ENCODE measurements at regions not wholly inside any gene's neighbourhood (a gene's known extent, or its start where the extent isn't known, plus 50 kb on each side); places are given as distances from the start of the nearest gene placed in this dataset.
A peak's percentile ranks its signal among the peaks of the same experiment; 100 is the strongest.

DNA sequence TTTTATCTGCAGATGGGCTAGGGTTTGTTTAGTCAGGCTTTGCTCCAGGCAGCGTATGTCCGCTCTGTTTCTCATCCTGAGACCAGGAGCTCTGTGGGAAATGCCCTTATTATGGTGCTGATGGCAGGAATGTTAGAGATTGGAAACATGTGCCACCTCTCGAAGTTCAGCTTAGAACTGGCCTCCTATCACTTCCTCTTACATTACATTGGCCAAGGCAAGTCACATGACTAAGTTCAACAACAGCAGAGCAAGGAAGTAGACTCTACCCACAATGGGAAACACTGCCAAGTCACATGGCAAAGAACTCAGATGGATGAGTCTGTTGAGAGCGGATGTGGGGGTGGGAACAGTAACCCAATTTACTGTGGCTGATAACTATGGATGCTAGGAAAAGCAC is 161.9 kb upstream of the WSCD2 start (continued):
- TF ChIP-seq, protein P1, sequence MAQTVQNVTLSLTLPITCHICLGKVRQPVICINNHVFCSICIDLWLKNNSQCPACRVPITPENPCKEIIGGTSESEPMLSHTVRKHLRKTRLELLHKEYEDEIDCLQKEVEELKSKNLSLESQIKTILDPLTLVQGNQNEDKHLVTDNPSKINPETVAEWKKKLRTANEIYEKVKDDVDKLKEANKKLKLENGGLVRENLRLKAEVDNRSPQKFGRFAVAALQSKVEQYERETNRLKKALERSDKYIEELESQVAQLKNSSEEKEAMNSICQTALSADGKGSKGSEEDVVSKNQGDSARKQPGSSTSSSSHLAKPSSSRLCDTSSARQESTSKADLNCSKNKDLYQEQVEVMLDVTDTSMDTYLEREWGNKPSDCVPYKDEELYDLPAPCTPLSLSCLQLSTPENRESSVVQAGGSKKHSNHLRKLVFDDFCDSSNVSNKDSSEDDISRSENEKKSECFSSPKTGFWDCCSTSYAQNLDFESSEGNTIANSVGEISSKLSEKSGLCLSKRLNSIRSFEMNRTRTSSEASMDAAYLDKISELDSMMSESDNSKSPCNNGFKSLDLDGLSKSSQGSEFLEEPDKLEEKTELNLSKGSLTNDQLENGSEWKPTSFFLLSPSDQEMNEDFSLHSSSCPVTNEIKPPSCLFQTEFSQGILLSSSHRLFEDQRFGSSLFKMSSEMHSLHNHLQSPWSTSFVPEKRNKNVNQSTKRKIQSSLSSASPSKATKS (CRISPR knock-in tag; IDR thresholded peaks at IDR 0.05) = no peak
- TF ChIP-seq GABPA (tag; conservative IDR thresholded peaks at IDR 0.05; ENCODE audit: low read depth) = 0 out of 2 replicates have a peak, but pooled peaks have one; percentile 21
- TF ChIP-seq, protein P2, sequence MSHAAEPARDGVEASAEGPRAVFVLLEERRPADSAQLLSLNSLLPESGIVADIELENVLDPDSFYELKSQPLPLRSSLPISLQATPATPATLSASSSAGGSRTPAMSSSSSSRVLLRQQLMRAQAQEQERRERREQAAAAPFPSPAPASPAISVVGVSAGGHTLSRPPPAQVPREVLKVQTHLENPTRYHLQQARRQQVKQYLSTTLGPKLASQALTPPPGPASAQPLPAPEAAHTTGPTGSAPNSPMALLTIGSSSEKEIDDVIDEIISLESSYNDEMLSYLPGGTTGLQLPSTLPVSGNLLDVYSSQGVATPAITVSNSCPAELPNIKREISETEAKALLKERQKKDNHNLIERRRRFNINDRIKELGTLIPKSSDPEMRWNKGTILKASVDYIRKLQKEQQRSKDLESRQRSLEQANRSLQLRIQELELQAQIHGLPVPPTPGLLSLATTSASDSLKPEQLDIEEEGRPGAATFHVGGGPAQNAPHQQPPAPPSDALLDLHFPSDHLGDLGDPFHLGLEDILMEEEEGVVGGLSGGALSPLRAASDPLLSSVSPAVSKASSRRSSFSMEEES (CRISPR knock-in tag; IDR thresholded peaks at IDR 0.05) = peak; percentile 96
- TF ChIP-seq, protein P3, sequence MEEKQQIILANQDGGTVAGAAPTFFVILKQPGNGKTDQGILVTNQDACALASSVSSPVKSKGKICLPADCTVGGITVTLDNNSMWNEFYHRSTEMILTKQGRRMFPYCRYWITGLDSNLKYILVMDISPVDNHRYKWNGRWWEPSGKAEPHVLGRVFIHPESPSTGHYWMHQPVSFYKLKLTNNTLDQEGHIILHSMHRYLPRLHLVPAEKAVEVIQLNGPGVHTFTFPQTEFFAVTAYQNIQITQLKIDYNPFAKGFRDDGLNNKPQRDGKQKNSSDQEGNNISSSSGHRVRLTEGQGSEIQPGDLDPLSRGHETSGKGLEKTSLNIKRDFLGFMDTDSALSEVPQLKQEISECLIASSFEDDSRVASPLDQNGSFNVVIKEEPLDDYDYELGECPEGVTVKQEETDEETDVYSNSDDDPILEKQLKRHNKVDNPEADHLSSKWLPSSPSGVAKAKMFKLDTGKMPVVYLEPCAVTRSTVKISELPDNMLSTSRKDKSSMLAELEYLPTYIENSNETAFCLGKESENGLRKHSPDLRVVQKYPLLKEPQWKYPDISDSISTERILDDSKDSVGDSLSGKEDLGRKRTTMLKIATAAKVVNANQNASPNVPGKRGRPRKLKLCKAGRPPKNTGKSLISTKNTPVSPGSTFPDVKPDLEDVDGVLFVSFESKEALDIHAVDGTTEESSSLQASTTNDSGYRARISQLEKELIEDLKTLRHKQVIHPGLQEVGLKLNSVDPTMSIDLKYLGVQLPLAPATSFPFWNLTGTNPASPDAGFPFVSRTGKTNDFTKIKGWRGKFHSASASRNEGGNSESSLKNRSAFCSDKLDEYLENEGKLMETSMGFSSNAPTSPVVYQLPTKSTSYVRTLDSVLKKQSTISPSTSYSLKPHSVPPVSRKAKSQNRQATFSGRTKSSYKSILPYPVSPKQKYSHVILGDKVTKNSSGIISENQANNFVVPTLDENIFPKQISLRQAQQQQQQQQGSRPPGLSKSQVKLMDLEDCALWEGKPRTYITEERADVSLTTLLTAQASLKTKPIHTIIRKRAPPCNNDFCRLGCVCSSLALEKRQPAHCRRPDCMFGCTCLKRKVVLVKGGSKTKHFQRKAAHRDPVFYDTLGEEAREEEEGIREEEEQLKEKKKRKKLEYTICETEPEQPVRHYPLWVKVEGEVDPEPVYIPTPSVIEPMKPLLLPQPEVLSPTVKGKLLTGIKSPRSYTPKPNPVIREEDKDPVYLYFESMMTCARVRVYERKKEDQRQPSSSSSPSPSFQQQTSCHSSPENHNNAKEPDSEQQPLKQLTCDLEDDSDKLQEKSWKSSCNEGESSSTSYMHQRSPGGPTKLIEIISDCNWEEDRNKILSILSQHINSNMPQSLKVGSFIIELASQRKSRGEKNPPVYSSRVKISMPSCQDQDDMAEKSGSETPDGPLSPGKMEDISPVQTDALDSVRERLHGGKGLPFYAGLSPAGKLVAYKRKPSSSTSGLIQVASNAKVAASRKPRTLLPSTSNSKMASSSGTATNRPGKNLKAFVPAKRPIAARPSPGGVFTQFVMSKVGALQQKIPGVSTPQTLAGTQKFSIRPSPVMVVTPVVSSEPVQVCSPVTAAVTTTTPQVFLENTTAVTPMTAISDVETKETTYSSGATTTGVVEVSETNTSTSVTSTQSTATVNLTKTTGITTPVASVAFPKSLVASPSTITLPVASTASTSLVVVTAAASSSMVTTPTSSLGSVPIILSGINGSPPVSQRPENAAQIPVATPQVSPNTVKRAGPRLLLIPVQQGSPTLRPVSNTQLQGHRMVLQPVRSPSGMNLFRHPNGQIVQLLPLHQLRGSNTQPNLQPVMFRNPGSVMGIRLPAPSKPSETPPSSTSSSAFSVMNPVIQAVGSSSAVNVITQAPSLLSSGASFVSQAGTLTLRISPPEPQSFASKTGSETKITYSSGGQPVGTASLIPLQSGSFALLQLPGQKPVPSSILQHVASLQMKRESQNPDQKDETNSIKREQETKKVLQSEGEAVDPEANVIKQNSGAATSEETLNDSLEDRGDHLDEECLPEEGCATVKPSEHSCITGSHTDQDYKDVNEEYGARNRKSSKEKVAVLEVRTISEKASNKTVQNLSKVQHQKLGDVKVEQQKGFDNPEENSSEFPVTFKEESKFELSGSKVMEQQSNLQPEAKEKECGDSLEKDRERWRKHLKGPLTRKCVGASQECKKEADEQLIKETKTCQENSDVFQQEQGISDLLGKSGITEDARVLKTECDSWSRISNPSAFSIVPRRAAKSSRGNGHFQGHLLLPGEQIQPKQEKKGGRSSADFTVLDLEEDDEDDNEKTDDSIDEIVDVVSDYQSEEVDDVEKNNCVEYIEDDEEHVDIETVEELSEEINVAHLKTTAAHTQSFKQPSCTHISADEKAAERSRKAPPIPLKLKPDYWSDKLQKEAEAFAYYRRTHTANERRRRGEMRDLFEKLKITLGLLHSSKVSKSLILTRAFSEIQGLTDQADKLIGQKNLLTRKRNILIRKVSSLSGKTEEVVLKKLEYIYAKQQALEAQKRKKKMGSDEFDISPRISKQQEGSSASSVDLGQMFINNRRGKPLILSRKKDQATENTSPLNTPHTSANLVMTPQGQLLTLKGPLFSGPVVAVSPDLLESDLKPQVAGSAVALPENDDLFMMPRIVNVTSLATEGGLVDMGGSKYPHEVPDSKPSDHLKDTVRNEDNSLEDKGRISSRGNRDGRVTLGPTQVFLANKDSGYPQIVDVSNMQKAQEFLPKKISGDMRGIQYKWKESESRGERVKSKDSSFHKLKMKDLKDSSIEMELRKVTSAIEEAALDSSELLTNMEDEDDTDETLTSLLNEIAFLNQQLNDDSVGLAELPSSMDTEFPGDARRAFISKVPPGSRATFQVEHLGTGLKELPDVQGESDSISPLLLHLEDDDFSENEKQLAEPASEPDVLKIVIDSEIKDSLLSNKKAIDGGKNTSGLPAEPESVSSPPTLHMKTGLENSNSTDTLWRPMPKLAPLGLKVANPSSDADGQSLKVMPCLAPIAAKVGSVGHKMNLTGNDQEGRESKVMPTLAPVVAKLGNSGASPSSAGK (IDR thresholded peaks at IDR 0.05) = peak; percentile 74
- peak; percentile 91 for TF ChIP-seq L3MBTL2 (IDR thresholded peaks at IDR 0.05)
- no peak for TF ChIP-seq ZZZ3 (IDR thresholded peaks at IDR 0.05)
- TF ChIP-seq RAD51 (IDR thresholded peaks at IDR 0.05; ENCODE audit: borderline replicate concordance, low read depth) = peak; percentile 70
- TF ChIP-seq DACH1 (IDR thresholded peaks at IDR 0.05; ENCODE audit: partially characterized antibody) = no peak
- TF ChIP-seq, protein P4, sequence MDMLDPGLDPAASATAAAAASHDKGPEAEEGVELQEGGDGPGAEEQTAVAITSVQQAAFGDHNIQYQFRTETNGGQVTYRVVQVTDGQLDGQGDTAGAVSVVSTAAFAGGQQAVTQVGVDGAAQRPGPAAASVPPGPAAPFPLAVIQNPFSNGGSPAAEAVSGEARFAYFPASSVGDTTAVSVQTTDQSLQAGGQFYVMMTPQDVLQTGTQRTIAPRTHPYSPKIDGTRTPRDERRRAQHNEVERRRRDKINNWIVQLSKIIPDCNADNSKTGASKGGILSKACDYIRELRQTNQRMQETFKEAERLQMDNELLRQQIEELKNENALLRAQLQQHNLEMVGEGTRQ (CRISPR knock-in tag; IDR thresholded peaks at IDR 0.05) = peak; percentile 42; the same call in 1 of the 2 replicates
- TF ChIP-seq NEUROD1 (IDR thresholded peaks at IDR 0.05; ENCODE audit: borderline replicate concordance, low read depth, low read length, partially characterized antibody) = no peak
- 0 out of 2 replicates have a peak, but pooled peaks have one; percentile 9 for TF ChIP-seq EGR1 (conservative IDR thresholded peaks at IDR 0.05)
- 0 out of 2 replicates have a peak, but pooled peaks have one; percentile 29 for TF ChIP-seq ZNF589 (CRISPR knock-in tag; IDR thresholded peaks at IDR 0.05; ENCODE audit: low read depth)

Data from K562 (cell line).